ENCODE measurements at regions not wholly inside any gene's neighbourhood (a gene's known extent, or its start where the extent isn't known, plus 50 kb on each side); places are given as distances from the start of the nearest gene placed in this dataset.

DNA sequence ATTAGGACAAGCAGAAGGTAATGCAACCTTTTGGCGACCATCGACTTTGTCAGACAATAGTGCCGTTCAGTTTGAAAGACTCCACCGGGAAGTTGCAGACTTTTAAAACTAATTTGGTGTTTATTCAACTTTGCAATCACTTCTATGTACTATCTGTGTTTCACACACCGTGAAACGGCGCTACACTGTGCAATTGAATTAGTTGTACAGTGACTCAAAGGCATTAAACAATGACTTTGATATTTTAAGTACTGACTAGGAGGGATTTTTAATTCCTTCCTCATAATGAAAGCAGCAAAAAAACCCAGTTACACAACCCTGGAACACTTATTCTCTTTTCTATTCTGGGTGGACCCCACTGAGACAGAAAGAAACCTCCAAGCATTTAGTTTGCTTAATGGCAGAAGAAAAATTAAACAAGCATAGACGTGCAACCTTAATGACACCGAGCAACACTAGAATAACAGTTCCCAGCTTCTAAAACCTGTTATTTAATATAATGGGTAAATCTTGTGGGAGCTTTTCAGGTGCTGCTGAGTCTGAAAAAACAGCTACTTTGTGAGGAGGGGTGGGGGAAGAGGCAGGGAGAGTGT lies 176.8 kb downstream of the LMO4 start:
- Mint-ChIP-seq H3K36me3 (ENCODE audit: insufficient read depth, unreplicated experiment) (no peaks in the 10 kb centered on the region), H3K27ac (ENCODE audit: low read depth, unreplicated experiment) (no peak overlapping the region), H3K27me3 (ENCODE audit: insufficient read depth, unreplicated experiment) (no peaks in the 10 kb centered on the region), H3K4me3 (ENCODE audit: unreplicated experiment) (no peak overlapping the region), H3K4me1 (ENCODE audit: insufficient read depth, unreplicated experiment) (no peaks in the 10 kb centered on the region), H3K9me3 (ENCODE audit: unreplicated experiment) (no peaks in the 10 kb centered on the region)
- ChIA-PET CTCF (no interaction called here), POLR2A (no interaction called here)
- intact Hi-C loops (cut with micrococcal nuclease): no loop called here
- TF ChIP-seq, protein P1, sequence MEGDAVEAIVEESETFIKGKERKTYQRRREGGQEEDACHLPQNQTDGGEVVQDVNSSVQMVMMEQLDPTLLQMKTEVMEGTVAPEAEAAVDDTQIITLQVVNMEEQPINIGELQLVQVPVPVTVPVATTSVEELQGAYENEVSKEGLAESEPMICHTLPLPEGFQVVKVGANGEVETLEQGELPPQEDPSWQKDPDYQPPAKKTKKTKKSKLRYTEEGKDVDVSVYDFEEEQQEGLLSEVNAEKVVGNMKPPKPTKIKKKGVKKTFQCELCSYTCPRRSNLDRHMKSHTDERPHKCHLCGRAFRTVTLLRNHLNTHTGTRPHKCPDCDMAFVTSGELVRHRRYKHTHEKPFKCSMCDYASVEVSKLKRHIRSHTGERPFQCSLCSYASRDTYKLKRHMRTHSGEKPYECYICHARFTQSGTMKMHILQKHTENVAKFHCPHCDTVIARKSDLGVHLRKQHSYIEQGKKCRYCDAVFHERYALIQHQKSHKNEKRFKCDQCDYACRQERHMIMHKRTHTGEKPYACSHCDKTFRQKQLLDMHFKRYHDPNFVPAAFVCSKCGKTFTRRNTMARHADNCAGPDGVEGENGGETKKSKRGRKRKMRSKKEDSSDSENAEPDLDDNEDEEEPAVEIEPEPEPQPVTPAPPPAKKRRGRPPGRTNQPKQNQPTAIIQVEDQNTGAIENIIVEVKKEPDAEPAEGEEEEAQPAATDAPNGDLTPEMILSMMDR (IDR thresholded peaks at IDR 0.05; ENCODE audit: unreplicated experiment): no peak
- DNase-seq (ENCODE audit: unreplicated experiment): no peak
- BruUV-seq (replicated peaks): no TSS peak

GRCh38 chr1:87506147-87506546 lies 177.5 kb downstream of the LMO4 start:
- Mint-ChIP-seq H3K4me3 (ENCODE audit: unreplicated experiment) (no peak overlapping the region), H3K4me1 (ENCODE audit: insufficient read depth, unreplicated experiment) (no peaks in the 10 kb centered on the region), H3K36me3 (ENCODE audit: insufficient read depth, unreplicated experiment) (no peaks in the 10 kb centered on the region), H3K27me3 (ENCODE audit: insufficient read depth, unreplicated experiment) (no peaks in the 10 kb centered on the region), H3K27ac (ENCODE audit: low read depth, unreplicated experiment) (no peak overlapping the region), H3K9me3 (ENCODE audit: unreplicated experiment) (no peaks in the 10 kb centered on the region)
- intact Hi-C loops (cut with micrococcal nuclease): no loop called here
- TF ChIP-seq, protein P1 (IDR thresholded peaks at IDR 0.05; ENCODE audit: unreplicated experiment): no peak
- ChIA-PET POLR2A (no interaction called here), CTCF (no interaction called here)
- BruUV-seq (replicated peaks): no TSS peak
- DNase-seq (ENCODE audit: unreplicated experiment): no peak

GRCh38 chr1:87508247-87508787 lies 179.6 kb downstream of the LMO4 start:
- Mint-ChIP-seq H3K4me1 (ENCODE audit: insufficient read depth, unreplicated experiment) (no peaks in the 10 kb centered on the region), H3K4me3 (ENCODE audit: unreplicated experiment) (no peak overlapping the region), H3K27ac (ENCODE audit: low read depth, unreplicated experiment) (no peak overlapping the region), H3K9me3 (ENCODE audit: unreplicated experiment) (no peaks in the 10 kb centered on the region), H3K36me3 (ENCODE audit: insufficient read depth, unreplicated experiment) (no peaks in the 10 kb centered on the region), H3K27me3 (ENCODE audit: insufficient read depth, unreplicated experiment) (no peaks in the 10 kb centered on the region)
- POLR2A ChIA-PET: no interaction called here
- BruUV-seq (replicated peaks): no TSS peak
- TF ChIP-seq, protein P1 (IDR thresholded peaks at IDR 0.05; ENCODE audit: unreplicated experiment): no peak
- DNase-seq (ENCODE audit: unreplicated experiment): no peak
- intact Hi-C loops (cut with micrococcal nuclease): no loop called here
- CTCF ChIA-PET: interaction anchor here (0.6 to 0.9 kb wide), 2 partner anchors 15 to 672 kb away, joined by 3 read pairs; no protein-coding TSS in a partner anchor

GRCh38 chr1:87510540-87510939 lies 181.9 kb downstream of the LMO4 start:
- no peaks in the 10 kb centered on the region for H3K27me3 Mint-ChIP-seq (ENCODE audit: insufficient read depth, unreplicated experiment)

More at GRCh38 chr1:87510540-87510939, 181.9 kb downstream of the LMO4 start:
- no peaks in the 10 kb centered on the region for H3K4me1 Mint-ChIP-seq (ENCODE audit: insufficient read depth, unreplicated experiment)
- TF ChIP-seq, protein P1 (IDR thresholded peaks at IDR 0.05; ENCODE audit: unreplicated experiment): no peak
- no peak overlapping the region for H3K27ac Mint-ChIP-seq (ENCODE audit: low read depth, unreplicated experiment)
- H3K9me3 Mint-ChIP-seq (ENCODE audit: unreplicated experiment): no peaks in the 10 kb centered on the region
- ChIA-PET CTCF (no interaction called here), POLR2A (no interaction called here)
- H3K4me3 Mint-ChIP-seq (ENCODE audit: unreplicated experiment): no peak overlapping the region
- no TSS peak for BruUV-seq (replicated peaks)
- DNase-seq (ENCODE audit: unreplicated experiment): no peak
- intact Hi-C loops (cut with micrococcal nuclease): no loop called here
- H3K36me3 Mint-ChIP-seq (ENCODE audit: insufficient read depth, unreplicated experiment): no peaks in the 10 kb centered on the region

Data from MCF 10A (cell line).